ENCODE measurements at regions not wholly inside any gene's neighbourhood (a gene's known extent, or its start where the extent isn't known, plus 50 kb on each side); places are given as distances from the start of the nearest gene placed in this dataset.
"Not testable (repeated sequence)": the region's sequence is repeated elsewhere in the genome, so short reads cannot be mapped to it uniquely, and the experiment has no call there.

DNA sequence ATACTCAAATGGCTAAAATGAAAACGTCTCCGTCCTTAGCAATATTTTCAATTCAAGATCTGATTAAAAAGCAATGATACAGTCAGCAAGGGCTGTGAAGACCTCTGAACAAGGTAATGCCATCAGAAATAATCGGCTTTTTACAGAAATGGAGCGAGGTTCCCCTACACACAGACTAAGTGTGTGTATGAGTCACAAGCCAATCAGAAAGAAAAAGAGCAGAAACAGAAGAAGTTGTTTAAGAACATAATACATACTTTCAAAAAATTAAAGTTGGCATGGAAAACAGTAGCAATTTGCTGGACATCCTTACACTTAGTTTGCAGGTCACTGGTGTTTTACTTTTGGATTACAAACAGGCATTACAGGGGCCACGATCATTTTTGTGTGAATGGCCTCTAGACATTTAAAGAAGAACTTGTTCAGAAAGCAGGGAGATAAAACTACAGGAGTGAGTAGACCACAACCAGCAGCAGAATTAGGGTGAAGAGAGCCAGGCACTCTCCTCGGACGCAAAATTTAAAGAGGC lies 350.0 kb upstream of the RUNX1 start:
- H3K27ac Mint-ChIP-seq = peak overlapping the region; percentile 88
- no peaks in the 10 kb centered on the region for H3K9me3 Mint-ChIP-seq
- H3K36me3 Mint-ChIP-seq (ENCODE audit: low read depth) = no peaks in the 10 kb centered on the region
- intact Hi-C loops (cut with micrococcal nuclease) = loop anchor here (5.0 kb wide), 1 partner anchor 507 kb away; no protein-coding TSS in a partner anchor
- H3K27me3 Mint-ChIP-seq = no peaks in the 10 kb centered on the region
- H3K4me1 Mint-ChIP-seq (ENCODE audit: low read depth) = peaks cover 38% of the 10 kb centered on the region
- peak overlapping the region; percentile 46 for H3K4me3 Mint-ChIP-seq

DNA sequence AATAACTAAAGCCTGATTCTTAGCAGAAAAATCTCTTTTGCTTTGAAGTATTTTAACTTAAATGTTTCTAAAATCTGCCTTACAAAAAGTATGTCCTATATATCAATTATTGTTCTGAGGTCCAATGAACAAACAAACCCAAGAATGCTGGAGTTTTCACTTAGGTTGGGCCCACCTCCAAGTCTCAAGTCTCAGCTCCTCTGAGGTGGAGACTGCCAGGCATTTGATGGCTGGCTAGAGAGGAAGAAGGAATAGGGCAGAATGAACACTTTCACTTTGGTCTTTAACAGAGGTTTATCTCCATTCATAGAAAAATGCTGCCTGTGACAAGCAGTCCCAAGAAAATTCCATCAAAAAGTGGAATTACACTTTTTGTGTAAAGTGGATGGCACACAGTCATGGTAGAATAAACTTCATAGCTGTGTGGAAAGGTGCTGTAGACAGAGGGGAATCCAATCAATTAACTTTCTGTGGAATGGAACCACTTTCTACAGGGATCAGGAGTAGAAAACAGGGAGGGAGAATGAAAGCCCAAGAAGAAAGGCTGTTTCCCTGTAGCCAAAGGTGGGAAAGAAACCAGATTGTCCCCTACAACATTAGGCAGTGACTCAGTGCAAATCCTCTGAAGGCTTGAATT lies 349.4 kb upstream of the RUNX1 start:
- Mint-ChIP-seq H3K27ac (peak overlapping the region; percentile 88), H3K36me3 (ENCODE audit: low read depth) (no peaks in the 10 kb centered on the region), H3K9me3 (no peaks in the 10 kb centered on the region), H3K4me1 (ENCODE audit: low read depth) (peaks cover 38% of the 10 kb centered on the region), H3K4me3 (peak overlapping the region; percentile 46), H3K27me3 (no peaks in the 10 kb centered on the region)
- intact Hi-C loops (cut with micrococcal nuclease) = loop anchor here (5.0 kb wide), 1 partner anchor 506 kb away; no protein-coding TSS in a partner anchor

DNA sequence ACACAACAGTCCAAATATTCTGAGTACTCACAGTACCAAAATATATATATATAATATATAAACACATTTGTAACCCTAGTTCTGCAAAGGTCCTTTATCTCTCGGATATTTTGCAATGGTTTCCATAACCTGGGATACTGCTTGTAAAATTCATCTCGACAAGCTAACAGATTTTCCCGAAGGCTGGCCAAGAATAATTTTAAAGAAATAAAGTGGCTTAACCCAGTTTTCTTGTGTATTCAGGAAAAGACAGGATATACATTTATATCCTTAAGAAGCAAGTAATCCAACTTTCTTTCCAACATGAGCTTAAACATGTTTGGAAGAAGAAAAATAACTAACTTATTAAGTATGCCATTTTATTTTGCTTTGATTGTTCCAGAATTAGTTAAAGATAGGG lies 348.7 kb upstream of the RUNX1 start:
- no peaks in the 10 kb centered on the region for H3K27me3 Mint-ChIP-seq
- intact Hi-C loops (cut with micrococcal nuclease) = loop anchor here (5.0 kb wide), 1 partner anchor 505 kb away; no protein-coding TSS in a partner anchor
- H3K36me3 Mint-ChIP-seq (ENCODE audit: low read depth) = no peaks in the 10 kb centered on the region
- no peak overlapping the region for H3K27ac Mint-ChIP-seq
- H3K4me3 Mint-ChIP-seq = no peak overlapping the region
- no peaks in the 10 kb centered on the region for H3K9me3 Mint-ChIP-seq
- H3K4me1 Mint-ChIP-seq (ENCODE audit: low read depth) = peaks cover 42% of the 10 kb centered on the region

DNA sequence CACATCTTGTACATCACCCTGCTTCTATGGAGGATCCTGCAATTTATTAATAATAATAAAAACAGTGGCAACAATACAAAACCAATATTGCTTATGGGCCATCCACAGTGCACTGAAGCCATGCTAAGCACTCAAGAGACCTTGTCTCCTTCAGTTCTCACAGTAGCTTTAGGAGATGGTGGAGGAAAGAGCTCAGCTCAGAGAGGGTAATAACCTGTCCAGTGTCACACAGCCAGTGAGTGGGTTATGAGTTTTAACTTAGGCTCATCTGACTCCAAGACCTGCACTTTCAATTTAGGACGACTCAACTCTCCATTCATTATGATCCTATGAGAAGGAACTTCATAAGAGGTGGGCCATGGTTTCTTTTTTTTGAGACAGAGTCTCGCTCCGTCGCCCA lies 347.6 kb upstream of the RUNX1 start:
- Mint-ChIP-seq H3K9me3 (no peaks in the 10 kb centered on the region), H3K4me3 (no peak overlapping the region), H3K36me3 (ENCODE audit: low read depth) (no peaks in the 10 kb centered on the region), H3K27me3 (peaks cover 2% of the 10 kb centered on the region), H3K27ac (no peak overlapping the region), H3K4me1 (ENCODE audit: low read depth) (peaks cover 52% of the 10 kb centered on the region)
- intact Hi-C loops (cut with micrococcal nuclease) = loop anchor here (5.0 kb wide), 1 partner anchor 504 kb away; no protein-coding TSS in a partner anchor

DNA sequence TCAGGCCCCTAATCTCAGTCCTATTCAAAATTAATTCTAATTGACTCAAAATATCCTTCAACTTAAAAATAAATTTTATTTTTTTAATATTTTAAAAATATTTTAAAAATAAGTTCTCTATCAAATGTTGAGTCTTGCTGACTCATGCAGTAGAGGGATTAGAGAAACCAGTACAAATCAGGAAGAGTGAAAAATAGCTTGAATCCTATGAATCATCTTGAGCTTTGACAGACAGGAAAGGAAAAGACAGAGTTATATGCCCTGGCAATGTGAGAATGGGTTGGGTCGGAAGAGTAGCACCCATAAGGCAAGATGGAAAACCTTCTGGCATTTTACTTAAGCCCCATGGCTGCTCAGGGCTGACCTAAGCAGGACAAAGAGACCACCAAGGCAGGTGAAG lies 346.6 kb upstream of the RUNX1 start:
- peaks cover 5% of the 10 kb centered on the region for H3K27me3 Mint-ChIP-seq
- H3K4me3 Mint-ChIP-seq = no peak overlapping the region
- H3K27ac Mint-ChIP-seq = peak overlapping the region; percentile 90
- intact Hi-C loops (cut with micrococcal nuclease) = loop anchor here (5.0 kb wide), 1 partner anchor 503 kb away; no protein-coding TSS in a partner anchor
- no peaks in the 10 kb centered on the region for H3K36me3 Mint-ChIP-seq (ENCODE audit: low read depth)
- H3K9me3 Mint-ChIP-seq = no peaks in the 10 kb centered on the region
- peaks cover 54% of the 10 kb centered on the region for H3K4me1 Mint-ChIP-seq (ENCODE audit: low read depth)

DNA sequence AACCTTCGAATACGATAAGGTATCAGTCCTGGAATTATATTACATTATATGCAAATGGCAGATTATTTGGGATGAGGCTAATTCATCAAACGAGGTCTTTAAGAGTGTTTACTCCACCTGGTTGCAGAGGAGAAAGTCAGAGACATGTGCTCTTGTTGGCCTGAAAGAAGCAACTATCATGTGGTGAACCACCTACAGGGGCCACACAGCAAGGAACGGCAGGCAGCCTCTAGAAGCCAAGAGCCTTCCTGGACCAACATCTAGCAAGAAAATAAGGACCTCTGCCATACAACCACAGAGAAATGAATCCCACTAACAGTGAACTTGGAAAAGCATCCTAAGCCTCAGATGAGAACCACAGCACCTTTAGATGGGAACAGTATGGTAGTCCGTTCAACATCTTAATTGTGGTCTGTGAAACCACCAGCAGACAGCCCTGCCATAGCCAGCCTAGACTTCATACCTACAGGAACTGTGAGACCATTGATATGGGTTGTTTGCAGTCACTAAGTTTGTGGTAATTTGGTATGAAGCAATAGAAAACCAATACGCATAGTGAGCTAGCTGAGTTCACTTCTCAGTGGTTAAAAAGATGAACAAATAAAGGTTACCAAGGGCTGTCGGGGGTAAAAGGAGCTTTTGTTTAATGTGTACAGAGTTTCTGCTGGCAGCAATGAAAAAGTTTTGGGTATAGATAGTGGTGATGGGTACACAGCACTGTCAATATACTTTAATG lies 345.7 kb upstream of the RUNX1 start:
- no peak overlapping the region for H3K27ac Mint-ChIP-seq
- no peaks in the 10 kb centered on the region for H3K9me3 Mint-ChIP-seq
- no peak overlapping the region for H3K4me3 Mint-ChIP-seq
- peaks cover 5% of the 10 kb centered on the region for H3K27me3 Mint-ChIP-seq
- H3K36me3 Mint-ChIP-seq (ENCODE audit: low read depth) = no peaks in the 10 kb centered on the region
- intact Hi-C loops (cut with micrococcal nuclease) = loop anchor here (5.0 kb wide), 1 partner anchor 503 kb away; no protein-coding TSS in a partner anchor
- peaks cover 50% of the 10 kb centered on the region for H3K4me1 Mint-ChIP-seq (ENCODE audit: low read depth)

DNA sequence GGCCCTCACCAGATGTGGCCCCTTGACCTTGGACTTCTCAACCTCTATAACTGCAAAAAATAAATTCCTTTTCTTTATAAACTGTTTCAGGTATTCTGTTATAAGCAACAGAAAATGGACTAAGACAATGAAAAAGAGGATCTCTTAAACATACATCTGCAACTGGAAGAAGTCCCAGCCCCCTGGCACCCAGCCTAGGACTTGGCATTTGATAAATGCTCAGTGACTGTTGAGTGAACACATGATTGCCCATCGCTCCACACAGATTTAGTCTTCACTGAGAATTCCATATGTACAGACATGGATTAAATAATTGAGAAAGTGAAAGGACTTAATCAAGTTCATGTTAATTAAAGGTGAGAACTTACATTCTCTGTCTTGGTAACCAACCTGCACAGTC lies 344.9 kb upstream of the RUNX1 start:
- H3K36me3 Mint-ChIP-seq (ENCODE audit: low read depth) = no peaks in the 10 kb centered on the region
- H3K4me1 Mint-ChIP-seq (ENCODE audit: low read depth) = peaks cover 44% of the 10 kb centered on the region
- peaks cover 5% of the 10 kb centered on the region for H3K27me3 Mint-ChIP-seq
- no peak overlapping the region for H3K4me3 Mint-ChIP-seq
- intact Hi-C loops (cut with micrococcal nuclease) = no loop called here
- H3K27ac Mint-ChIP-seq = no peak overlapping the region
- no peaks in the 10 kb centered on the region for H3K9me3 Mint-ChIP-seq

DNA sequence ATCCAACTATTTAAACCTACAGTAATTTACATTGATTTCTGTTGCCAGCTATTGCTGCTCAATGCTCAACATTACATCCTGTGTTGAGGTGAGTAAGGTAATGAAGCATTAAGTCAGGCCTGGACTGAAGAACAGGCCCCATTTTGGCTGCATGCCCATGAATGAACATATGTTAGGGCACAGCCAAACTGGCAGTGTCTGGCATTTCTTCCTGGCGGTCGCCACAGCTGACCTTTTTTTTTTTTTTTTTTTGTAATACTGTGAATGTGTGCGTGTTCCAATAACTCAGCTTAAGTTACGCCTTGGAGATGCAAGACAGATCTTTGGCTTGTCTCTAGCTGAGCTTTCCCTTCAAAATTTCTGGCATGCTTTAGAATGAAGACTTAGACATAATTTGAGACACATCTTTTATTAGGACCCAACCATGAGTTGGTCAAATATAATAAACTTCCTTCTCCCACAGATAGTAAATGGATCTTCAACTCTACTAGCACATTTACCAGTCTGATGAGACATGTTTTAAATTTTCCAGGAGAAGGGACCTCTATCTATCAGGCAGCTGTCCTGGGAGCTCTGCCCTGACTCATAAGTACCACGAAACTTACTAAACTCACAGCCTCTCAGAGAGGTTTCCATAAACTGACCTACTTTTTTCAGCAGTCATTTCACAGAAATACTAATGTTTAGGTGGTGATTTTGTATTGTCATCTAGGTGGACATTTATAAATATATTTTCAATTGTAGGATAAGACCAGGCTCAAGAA lies 341.1 kb upstream of the RUNX1 start:
- Mint-ChIP-seq H3K27ac (no peak overlapping the region), H3K36me3 (ENCODE audit: low read depth) (no peaks in the 10 kb centered on the region), H3K27me3 (peaks cover 5% of the 10 kb centered on the region), H3K9me3 (peaks cover 9% of the 10 kb centered on the region), H3K4me3 (no peak overlapping the region), H3K4me1 (ENCODE audit: low read depth) (peaks cover 32% of the 10 kb centered on the region)
- intact Hi-C loops (cut with micrococcal nuclease) = no loop called here

DNA sequence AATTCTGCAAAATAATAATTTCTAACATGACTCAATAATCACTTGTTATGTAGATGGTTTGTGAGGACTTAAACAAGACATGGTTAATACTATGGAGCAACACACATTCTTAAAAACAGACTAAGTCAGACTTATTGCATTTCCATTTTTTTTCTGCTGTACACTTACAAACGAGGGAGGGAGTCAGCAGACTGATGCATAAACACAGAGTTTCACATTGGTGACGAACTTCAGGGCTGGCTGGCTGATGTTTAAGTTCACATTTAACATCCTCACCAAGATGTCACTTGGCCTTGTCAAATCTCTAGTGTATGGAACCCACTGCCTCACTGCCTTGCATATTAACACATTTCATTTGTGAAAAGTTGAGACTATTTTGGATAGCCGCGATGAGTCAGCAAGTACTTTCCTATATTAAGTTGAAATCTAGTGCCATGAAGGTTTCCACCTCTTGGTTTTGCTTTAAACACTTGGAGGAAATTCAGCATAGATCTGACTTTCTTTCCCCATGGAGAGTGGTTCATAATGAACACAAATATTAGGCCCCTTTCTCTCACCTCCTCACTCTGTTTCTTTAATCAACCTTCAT lies 337.5 kb upstream of the RUNX1 start:
- H3K27ac Mint-ChIP-seq = no peak overlapping the region
- intact Hi-C loops (cut with micrococcal nuclease) = no loop called here
- H3K9me3 Mint-ChIP-seq = peaks cover 9% of the 10 kb centered on the region
- peaks cover 6% of the 10 kb centered on the region for H3K27me3 Mint-ChIP-seq
- no peaks in the 10 kb centered on the region for H3K36me3 Mint-ChIP-seq (ENCODE audit: low read depth)
- no peak overlapping the region for H3K4me3 Mint-ChIP-seq
- H3K4me1 Mint-ChIP-seq (ENCODE audit: low read depth) = peaks cover 16% of the 10 kb centered on the region

DNA sequence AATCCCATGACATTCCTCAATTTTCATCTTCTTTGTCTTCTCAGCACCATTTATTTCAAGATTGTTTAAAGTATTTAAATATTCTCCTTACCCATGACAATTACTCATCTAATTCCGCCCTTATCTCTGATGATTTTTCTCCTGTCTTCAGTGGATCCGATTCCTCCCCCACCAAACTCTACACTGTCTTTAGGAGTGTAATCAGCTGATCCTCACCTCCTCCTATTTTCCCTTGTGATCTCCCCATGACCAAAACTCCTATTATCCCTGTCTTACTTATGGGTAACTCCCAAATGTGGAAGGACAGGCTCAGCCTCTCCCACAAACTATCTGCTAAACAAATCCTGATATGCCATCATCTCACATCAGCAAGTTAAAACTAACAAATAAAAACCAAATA lies 335.3 kb upstream of the RUNX1 start:
- Mint-ChIP-seq H3K36me3 (ENCODE audit: low read depth) (no peaks in the 10 kb centered on the region), H3K27me3 (peaks cover 3% of the 10 kb centered on the region), H3K9me3 (peaks cover 9% of the 10 kb centered on the region), H3K27ac (no peak overlapping the region), H3K4me1 (ENCODE audit: low read depth) (peaks cover 11% of the 10 kb centered on the region), H3K4me3 (no peak overlapping the region)
- intact Hi-C loops (cut with micrococcal nuclease) = no loop called here

DNA sequence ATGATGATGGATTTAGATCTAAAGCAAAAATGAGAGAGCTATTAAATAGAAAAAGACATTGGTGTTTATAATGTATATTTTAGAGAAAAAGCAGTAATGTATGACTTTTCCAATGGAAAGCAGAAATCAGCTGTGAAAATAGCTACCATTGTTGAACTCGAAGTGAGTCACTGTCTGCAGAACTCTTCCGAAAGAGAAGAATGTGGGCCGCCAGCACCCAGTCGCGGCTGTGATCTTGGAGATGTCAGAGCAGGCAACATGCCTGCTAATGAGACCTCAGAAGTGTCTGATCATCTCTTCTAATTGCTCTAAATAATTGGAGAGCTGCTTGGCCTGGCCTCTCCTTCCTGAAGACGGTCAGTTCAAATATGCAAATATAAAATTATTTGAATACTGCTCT lies 333.6 kb upstream of the RUNX1 start:
- Mint-ChIP-seq H3K27ac (no peak overlapping the region), H3K36me3 (ENCODE audit: low read depth) (no peaks in the 10 kb centered on the region), H3K9me3 (no peaks in the 10 kb centered on the region), H3K4me1 (ENCODE audit: low read depth) (peaks cover 6% of the 10 kb centered on the region), H3K27me3 (peaks cover 3% of the 10 kb centered on the region), H3K4me3 (no peak overlapping the region)
- intact Hi-C loops (cut with micrococcal nuclease) = no loop called here

DNA sequence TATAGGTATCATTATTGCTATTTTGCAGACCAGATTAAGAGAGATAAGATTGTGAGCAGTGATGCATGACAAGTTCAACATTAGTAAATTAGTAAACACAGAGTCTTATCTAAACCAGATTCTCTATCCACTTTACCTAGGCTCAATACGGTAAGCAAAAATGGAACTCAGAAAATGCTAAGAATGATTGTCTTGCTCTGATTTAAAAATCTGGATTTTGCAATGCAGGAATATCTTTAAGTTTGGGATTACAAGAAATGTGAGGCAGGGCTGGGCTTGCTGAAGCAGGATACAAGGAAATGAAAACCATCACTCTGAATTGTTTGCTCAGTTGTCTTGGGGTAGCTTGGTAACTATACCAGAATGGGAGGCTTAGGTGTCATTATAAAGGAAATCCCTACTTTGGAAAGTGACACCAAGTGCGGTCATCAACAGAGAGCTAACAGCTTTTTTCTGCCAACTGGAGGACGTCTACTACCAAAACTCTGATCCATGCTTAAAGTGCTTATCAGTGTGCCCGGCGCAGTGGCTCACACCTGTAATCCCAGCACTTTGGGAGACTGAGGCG lies 332.7 kb upstream of the RUNX1 start:
- no peak overlapping the region for H3K27ac Mint-ChIP-seq
- peaks cover 6% of the 10 kb centered on the region for H3K4me1 Mint-ChIP-seq (ENCODE audit: low read depth)
- no peak overlapping the region for H3K4me3 Mint-ChIP-seq
- intact Hi-C loops (cut with micrococcal nuclease) = no loop called here
- no peaks in the 10 kb centered on the region for H3K9me3 Mint-ChIP-seq
- no peaks in the 10 kb centered on the region for H3K36me3 Mint-ChIP-seq (ENCODE audit: low read depth)
- peaks cover 3% of the 10 kb centered on the region for H3K27me3 Mint-ChIP-seq

DNA sequence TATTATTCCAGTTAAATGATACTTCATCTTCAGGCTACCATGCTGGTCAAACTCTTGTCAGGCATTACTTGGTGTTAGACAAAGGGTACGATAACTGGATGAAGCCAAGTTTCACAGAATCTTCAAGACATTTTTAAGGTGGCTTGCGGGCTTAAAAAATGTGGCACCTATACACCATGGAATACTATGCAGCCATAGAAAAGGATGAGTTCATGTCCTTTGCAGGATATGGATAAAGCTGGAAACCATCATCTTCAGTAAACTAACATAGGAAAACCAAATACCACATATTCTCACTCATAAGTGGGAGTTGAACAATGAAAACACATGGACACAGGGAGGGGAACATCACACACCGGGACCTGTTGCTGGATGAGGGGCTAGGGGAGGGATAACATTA lies 331.2 kb upstream of the RUNX1 start:
- H3K36me3 Mint-ChIP-seq (ENCODE audit: low read depth); intact Hi-C loops (cut with micrococcal nuclease); H3K4me3 Mint-ChIP-seq; H3K27ac Mint-ChIP-seq; H3K4me1 Mint-ChIP-seq (ENCODE audit: low read depth); H3K9me3 Mint-ChIP-seq; H3K27me3 Mint-ChIP-seq: not testable (repeated sequence)

Data from dendritic cell treated with granulocyte-macrophage colony-stimulating factor and Interleukin-4, amounts not matched to agents 40 ng/mL and 50 ng/mL, for 4 days (primary cell).